H1 (cell line): ENCODE measurements at regions not wholly inside any gene's neighbourhood (a gene's known extent, or its start where the extent isn't known, plus 50 kb on each side); places are given as distances from the start of the nearest gene placed in this dataset.

Source experiments
- CTCF ChIA-PET: fragments of 300-600 bp; sonication (Branson Sonifier 250); formaldehyde crosslinking; loops from one replicate; lab custom pipeline; 2021; ENCODE audit not compliant: partially characterized antibody; lab: Charles Lee
- POLR2A ChIA-PET: fragments of 300-600 bp; sonication (Branson Sonifier 250); formaldehyde crosslinking; loops from one replicate; lab custom pipeline; 2021; ENCODE audit warnings: inconsistent platforms; ENCODE audit not compliant: partially characterized antibody; lab: Charles Lee
- DNase-seq, 2 experiments: peaks; one replicate each; pipeline versions ENCODE4 v3.0.0 to v3.0.0-alpha.2; 2010 to 2022; ENCODE audit warnings: low spot score in 2 of 2, low read depth in 1 of 2, mixed read lengths in 1 of 2
- FAIRE-seq: peaks from 2 replicates; lab custom pipeline; 2011; peaks lifted over from hg19 to GRCh38; lab: Jason Lieb, UNC
- H2AFZ ChIP-seq: 2 replicates; pipeline ENCODE4 v1.8.1; 2012; ENCODE audit warnings: low read length, inconsistent platforms
- H2AK5ac ChIP-seq: 2 replicates; pipeline ENCODE4 v1.6.1; 2013; ENCODE audit warnings: low read depth, low read length
- H2BK120ac ChIP-seq: replicated peaks from 2 replicates; pipeline ENCODE3; 2013; ENCODE audit warnings: low read depth, low read length, inconsistent platforms
- H2BK12ac ChIP-seq: 2 replicates; pipeline ENCODE4 v1.6.1; 2013; ENCODE audit warnings: low read depth, low read length
- H2BK15ac ChIP-seq: 2 replicates; pipeline ENCODE4 v1.6.1; 2013; ENCODE audit warnings: low read length
- H2BK20ac ChIP-seq: 2 replicates; pipeline ENCODE4 v1.6.1; 2013; ENCODE audit warnings: low read length
- H2BK5ac ChIP-seq: 2 replicates; pipeline ENCODE4 v1.6.1; 2013; ENCODE audit warnings: low read depth, low read length
- H3K14ac ChIP-seq: 2 replicates; pipeline ENCODE4 v1.6.1; 2013; ENCODE audit warnings: inconsistent platforms; ENCODE audit not compliant: insufficient read length
- H3K18ac ChIP-seq: 2 replicates; pipeline ENCODE4 v1.6.1; 2013; ENCODE audit warnings: low read length; ENCODE audit errors: extremely low read depth
- H3K23ac ChIP-seq: 2 replicates; pipeline ENCODE4 v1.6.1; 2013; ENCODE audit warnings: inconsistent platforms; ENCODE audit not compliant: insufficient read length
- H3K23me2 ChIP-seq: 2 replicates; pipeline ENCODE4 v1.6.1; 2013; ENCODE audit warnings: low read depth, low read length
- H3K27ac ChIP-seq: 2 replicates; pipeline ENCODE4 v1.6.1; 2011; ENCODE audit warnings: low read depth, low read length, inconsistent platforms
- H3K27me3 ChIP-seq, 4 experiments: replicated peaks in 1 of 4; 1 replicate in 1 of 4; 2 replicates in 3 of 4; pipeline versions ENCODE4 v1.6.1 to v1.8.1; 2011 to 2013; ENCODE audit warnings: low read length in 3 of 4, mild to moderate bottlenecking in 3 of 4, inconsistent platforms in 2 of 4, mixed read lengths in 2 of 4, moderate library complexity in 1 of 4; ENCODE audit not compliant: control insufficient read depth in 3 of 4, insufficient read depth in 3 of 4; ENCODE audit errors: extremely low read depth in 1 of 4
- H3K36me3 ChIP-seq, 4 experiments: 2 replicates each; pipeline versions ENCODE4 v1.6.1 to v1.8.1; 2011 to 2013; ENCODE audit warnings: mild to moderate bottlenecking in 4 of 4, low read length in 3 of 4, moderate library complexity in 2 of 4, control low read depth in 1 of 4, inconsistent platforms in 1 of 4; ENCODE audit not compliant: insufficient read depth in 4 of 4, control insufficient read depth in 2 of 4
- H3K4ac ChIP-seq: replicated peaks from 2 replicates; pipeline ENCODE3; 2013; ENCODE audit warnings: low read length, low read depth, mixed read lengths, inconsistent platforms; ENCODE audit not compliant: insufficient read length
- H3K4me1 ChIP-seq, 4 experiments: replicated peaks in 1 of 4; 1 replicate in 1 of 4; 2 replicates in 3 of 4; pipeline versions ENCODE4 v1.6.1 to v1.8.1; 2011 to 2013; ENCODE audit warnings: low read length in 3 of 4, inconsistent platforms in 2 of 4, mixed read lengths in 1 of 4; ENCODE audit not compliant: insufficient read depth in 4 of 4, control insufficient read depth in 3 of 4
- H3K4me2 ChIP-seq, 2 experiments: 2 replicates each; pipeline versions ENCODE4 v1.6.1 to v1.8.1; 2011 to 2013; ENCODE audit warnings: low read depth in 2 of 2, low read length in 2 of 2, control low read depth in 1 of 2, inconsistent platforms in 1 of 2, mild to moderate bottlenecking in 1 of 2; ENCODE audit not compliant: insufficient read depth in 1 of 2
- H3K4me3 ChIP-seq, 4 experiments: fragments of 200-600, 300-600 bp in 1 of 4; sonication (generic), shearing (Covaris generic), sonication (Bioruptor Twin) in 1 of 4; 2 replicates each; pipeline versions ENCODE4 v1.5.1 to v1.8.1; 2011 to 2016; ENCODE audit warnings: low read length in 4 of 4, low read depth in 3 of 4, control low read depth in 2 of 4, inconsistent platforms in 2 of 4, mild to moderate bottlenecking in 2 of 4, mixed read lengths in 1 of 4, moderate library complexity in 1 of 4; ENCODE audit not compliant: insufficient read depth in 2 of 4; ENCODE audit errors: extremely low read depth in 1 of 4
- H3K56ac ChIP-seq: replicated peaks from 2 replicates; pipeline ENCODE3; 2013; ENCODE audit warnings: low read depth, mild to moderate bottlenecking, mixed read lengths, low read length, inconsistent platforms; ENCODE audit not compliant: insufficient read length
- H3K79me1 ChIP-seq: 2 replicates; pipeline ENCODE4 v1.6.1; 2013; ENCODE audit warnings: low read depth, low read length, control low read depth
- H3K79me2 ChIP-seq, 2 experiments: 2 replicates each; pipeline versions ENCODE4 v1.6.1 to v1.8.1; 2012 to 2013; ENCODE audit warnings: low read length in 2 of 2, mild to moderate bottlenecking in 2 of 2, inconsistent platforms in 1 of 2; ENCODE audit not compliant: insufficient read depth in 2 of 2, control insufficient read depth in 1 of 2
- H3K9ac ChIP-seq, 4 experiments: replicated peaks in 1 of 4; 1 replicate in 1 of 4; 2 replicates in 3 of 4; pipeline versions ENCODE4 v1.6.1 to v1.8.1; 2011 to 2013; ENCODE audit warnings: low read depth in 3 of 4, low read length in 3 of 4, control low read depth in 2 of 4, mild to moderate bottlenecking in 2 of 4, moderate library complexity in 2 of 4, inconsistent platforms in 1 of 4; ENCODE audit errors: extremely low read depth in 1 of 4
- H3K9me3 ChIP-seq, 2 experiments: 2 replicates each; pipeline versions ENCODE4 v1.6.1 to v1.8.1; 2012 to 2013; ENCODE audit warnings: mild to moderate bottlenecking in 2 of 2, moderate library complexity in 2 of 2, control low read depth in 1 of 2, inconsistent platforms in 1 of 2, low read depth in 1 of 2, low read length in 1 of 2, mixed read lengths in 1 of 2; ENCODE audit not compliant: insufficient read depth in 2 of 2
- H4K20me1 ChIP-seq, 2 experiments: replicated peaks in 1 of 2; 2 replicates each; pipeline versions ENCODE3 to v1.8.1; 2011 to 2013; ENCODE audit warnings: inconsistent platforms in 2 of 2, low read length in 2 of 2, mild to moderate bottlenecking in 1 of 2; ENCODE audit not compliant: insufficient read depth in 2 of 2, control insufficient read depth in 1 of 2
- H4K5ac ChIP-seq: 2 replicates; pipeline ENCODE4 v1.6.1; 2013; ENCODE audit warnings: low read length, low read depth, mixed read lengths, inconsistent platforms; ENCODE audit not compliant: insufficient read length
- H4K8ac ChIP-seq: 2 replicates; pipeline ENCODE4 v1.8.0; 2013; ENCODE audit warnings: mild to moderate bottlenecking, moderate library complexity, low read length, inconsistent platforms; ENCODE audit not compliant: insufficient read depth; ENCODE audit errors: extremely low read depth
- H4K91ac ChIP-seq: replicated peaks from 2 replicates; pipeline ENCODE3; 2013; ENCODE audit warnings: low read length, mixed read lengths, inconsistent platforms; ENCODE audit not compliant: insufficient read length
- BCL11A ChIP-seq, 2 experiments: IDR thresholded peaks; one replicate each; pipeline ENCODE4 v1.6.1; 2011; ENCODE audit warnings: low read depth in 2 of 2, low read length in 2 of 2, mild to moderate bottlenecking in 2 of 2
- BRCA1 ChIP-seq: IDR thresholded peaks from 2 replicates; pipeline ENCODE4 v1.6.1; 2012; ENCODE audit warnings: low read depth, low read length, improper control_type of control experiment
- CBX5 ChIP-seq: fragments of 300-800, 300-1000 bp; sonication (generic); IDR thresholded peaks from 2 replicates; pipeline ENCODE4 v1.7.1; 2016; ENCODE audit warnings: antibody characterized with exemption, low read length, low read depth
- EP300 ChIP-seq, 2 experiments: IDR thresholded peaks; 1 replicate in 1 of 2; 2 replicates in 1 of 2; pipeline ENCODE4 v1.6.1; 2011 to 2012; ENCODE audit warnings: low read depth in 2 of 2, low read length in 2 of 2, mild to moderate bottlenecking in 2 of 2, borderline replicate concordance in 1 of 2, inconsistent platforms in 1 of 2, moderate library complexity in 1 of 2
- HDAC2 ChIP-seq, 2 experiments: fragments of 300-600 bp in 1 of 2; sonication (generic) in 1 of 2; IDR thresholded peaks; 2 replicates each; pipeline ENCODE4 v1.6.1; 2011 to 2012; ENCODE audit warnings: low read depth in 2 of 2, low read length in 2 of 2, mild to moderate bottlenecking in 2 of 2, moderate library complexity in 2 of 2, borderline replicate concordance in 1 of 2, inconsistent platforms in 1 of 2
- NRF1 ChIP-seq: IDR thresholded peaks from 2 replicates; pipeline ENCODE4 v1.6.1; 2011; ENCODE audit warnings: mild to moderate bottlenecking, low read depth, low read length, improper control_type of control experiment
- PHF8 ChIP-seq: fragments of 200-600 bp; sonication (generic); conservative IDR thresholded peaks from 2 replicates; pipeline ENCODE4 v1.7.1; 2012; ENCODE audit warnings: low read depth, mild to moderate bottlenecking, inconsistent platforms, low read length, moderate library complexity
- RNF2 ChIP-seq: fragments of 200-900, 300-1000 bp; sonication (generic); IDR thresholded peaks from 2 replicates; pipeline ENCODE4 v1.7.1; 2016; ENCODE audit warnings: borderline replicate concordance, low read depth, mild to moderate bottlenecking, antibody characterized with exemption, low read length; ENCODE audit not compliant: poor library complexity, severe bottlenecking; ENCODE audit errors: missing control alignments
- TAF1 ChIP-seq: IDR thresholded peaks from 2 replicates; pipeline ENCODE4 v1.6.1; 2011; ENCODE audit warnings: mild to moderate bottlenecking, low read depth, low read length
- TBP ChIP-seq: IDR thresholded peaks from 2 replicates; pipeline ENCODE4 v1.6.1; 2011; ENCODE audit warnings: low read depth, low read length, improper control_type of control experiment
- WGBS, 2 experiments: shearing (Covaris generic) in 1 of 2; methylation state at CpG; one replicate each; pipeline versions ENCODE4 v1.1.6 to v1.1.7; 2013 to 2015; ENCODE audit warnings: low lambda C conversion rate in 2 of 2, mixed read lengths in 2 of 2, inconsistent platforms in 1 of 2, low coverage in 1 of 2, missing lambda C conversion rate in 1 of 2; ENCODE audit not compliant: insufficient replicate concordance in 2 of 2, insufficient coverage in 1 of 2, insufficient read length in 1 of 2; ENCODE audit errors: extremely low coverage in 1 of 2, missing lambda C conversion rate in 1 of 2; 5-methylcytosine and 5-hydroxymethylcytosine counted together
- TF ChIP-seq, protein P1 (sequence below): IDR thresholded peaks from 2 replicates; pipeline ENCODE4 v1.6.1; 2012; ENCODE audit warnings: inconsistent platforms
- TF ChIP-seq, protein P2 (sequence below): IDR thresholded peaks from 2 replicates; pipeline ENCODE4 v1.6.1; 2012; ENCODE audit warnings: low read length, inconsistent platforms

DNA sequence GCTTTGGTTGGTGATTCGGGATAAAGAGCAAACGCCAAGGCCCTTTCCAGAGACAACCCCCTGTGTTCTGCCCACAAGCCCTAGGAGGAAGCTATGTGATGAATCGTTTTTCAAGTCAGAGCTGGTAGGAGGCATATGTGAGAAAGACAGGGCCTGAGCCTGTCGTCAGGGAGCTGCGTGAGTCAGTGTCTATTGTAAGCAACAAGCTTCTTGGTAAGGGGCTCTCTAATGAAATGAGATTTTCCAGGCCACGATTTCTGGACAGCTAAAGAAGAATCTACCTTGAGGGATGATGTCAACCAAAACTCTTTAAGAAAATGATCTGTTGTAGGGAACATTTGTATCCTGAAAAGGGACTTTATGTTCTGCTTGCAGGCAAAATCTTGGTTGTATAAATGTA lies 318.9 kb upstream of the IL12A start:
- no peaks in the 10 kb centered on the region for H3K27me3 ChIP-seq
- H3K4me1 ChIP-seq: peaks cover 0 to 4% (median 1%) of the 10 kb centered on the region in 4 experiments; a peak in 2 of 7 replicates
- no peak overlapping the region for H2BK120ac ChIP-seq
- no peak overlapping the region for H2BK5ac ChIP-seq
- no peak overlapping the region for H2BK15ac ChIP-seq
- no peaks in the 10 kb centered on the region for H4K20me1 ChIP-seq
- H2AFZ ChIP-seq: no peak overlapping the region
- no peaks in the 10 kb centered on the region for H3K23me2 ChIP-seq
- no peak overlapping the region for H4K91ac ChIP-seq
- H3K56ac ChIP-seq: no peak overlapping the region
- no peak overlapping the region for H3K4me2 ChIP-seq
- no peak overlapping the region for H3K18ac ChIP-seq
- H3K23ac ChIP-seq: no peak overlapping the region
- H3K14ac ChIP-seq: no peak overlapping the region
- ChIA-PET CTCF (interaction anchor here (1.7 to 2.1 kb wide), 2 partner anchors 11 to 97 kb away, joined by 4 to 5 read pairs; no protein-coding TSS in a partner anchor), POLR2A (no interaction called here)
- H3K9me3 ChIP-seq: no peaks in the 10 kb centered on the region
- H3K79me1 ChIP-seq: no peaks in the 10 kb centered on the region
- WGBS, 2 experiments: 81% methylated on average over 6 of the region's 6 CpGs; no CpG with 5 or more reads in 1 of the 2 experiments
- no peak overlapping the region for H2AK5ac ChIP-seq
- H4K5ac ChIP-seq: no peak overlapping the region
- H3K9ac ChIP-seq: no peak overlapping the region
- H2BK12ac ChIP-seq: no peak overlapping the region
- no peaks in the 10 kb centered on the region for H3K36me3 ChIP-seq
- DNase-seq (no peak), FAIRE-seq (no peak)
- no peak overlapping the region for H3K4ac ChIP-seq
- H3K4me3 ChIP-seq: no peak overlapping the region
- no peak overlapping the region for H3K27ac ChIP-seq
- no peak overlapping the region for H4K8ac ChIP-seq
- no peak overlapping the region for H2BK20ac ChIP-seq
- H3K79me2 ChIP-seq: no peaks in the 10 kb centered on the region
- TF ChIP-seq, protein P1, sequence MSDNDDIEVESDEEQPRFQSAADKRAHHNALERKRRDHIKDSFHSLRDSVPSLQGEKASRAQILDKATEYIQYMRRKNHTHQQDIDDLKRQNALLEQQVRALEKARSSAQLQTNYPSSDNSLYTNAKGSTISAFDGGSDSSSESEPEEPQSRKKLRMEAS: no peak
- TF ChIP-seq TAF1 (no peak), PHF8 (no peak), CBX5 (no peak), BCL11A (IDR thresholded peaks at IDR 0.05; ENCODE audit: low read depth in 2 of 2, low read length in 2 of 2) (no peak), EP300 (IDR thresholded peaks at IDR 0.05; ENCODE audit: borderline replicate concordance in 1 of 2, low read depth in 2 of 2, low read length in 2 of 2) (no peak), RNF2 (no peak), TBP (no peak), HDAC2 (IDR thresholded peaks at IDR 0.05; ENCODE audit: borderline replicate concordance in 1 of 2, low read depth in 2 of 2, low read length in 2 of 2) (no peak), NRF1 (no peak), BRCA1 (no peak)
- TF ChIP-seq, protein P2, sequence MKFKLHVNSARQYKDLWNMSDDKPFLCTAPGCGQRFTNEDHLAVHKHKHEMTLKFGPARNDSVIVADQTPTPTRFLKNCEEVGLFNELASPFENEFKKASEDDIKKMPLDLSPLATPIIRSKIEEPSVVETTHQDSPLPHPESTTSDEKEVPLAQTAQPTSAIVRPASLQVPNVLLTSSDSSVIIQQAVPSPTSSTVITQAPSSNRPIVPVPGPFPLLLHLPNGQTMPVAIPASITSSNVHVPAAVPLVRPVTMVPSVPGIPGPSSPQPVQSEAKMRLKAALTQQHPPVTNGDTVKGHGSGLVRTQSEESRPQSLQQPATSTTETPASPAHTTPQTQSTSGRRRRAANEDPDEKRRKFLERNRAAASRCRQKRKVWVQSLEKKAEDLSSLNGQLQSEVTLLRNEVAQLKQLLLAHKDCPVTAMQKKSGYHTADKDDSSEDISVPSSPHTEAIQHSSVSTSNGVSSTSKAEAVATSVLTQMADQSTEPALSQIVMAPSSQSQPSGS: no peak
